ENCODE measurements at regions not wholly inside any gene's neighbourhood (a gene's known extent, or its start where the extent isn't known, plus 50 kb on each side); places are given as distances from the start of the nearest gene placed in this dataset.
A peak's percentile ranks its signal among the peaks of the same experiment; 100 is the strongest.

DNA sequence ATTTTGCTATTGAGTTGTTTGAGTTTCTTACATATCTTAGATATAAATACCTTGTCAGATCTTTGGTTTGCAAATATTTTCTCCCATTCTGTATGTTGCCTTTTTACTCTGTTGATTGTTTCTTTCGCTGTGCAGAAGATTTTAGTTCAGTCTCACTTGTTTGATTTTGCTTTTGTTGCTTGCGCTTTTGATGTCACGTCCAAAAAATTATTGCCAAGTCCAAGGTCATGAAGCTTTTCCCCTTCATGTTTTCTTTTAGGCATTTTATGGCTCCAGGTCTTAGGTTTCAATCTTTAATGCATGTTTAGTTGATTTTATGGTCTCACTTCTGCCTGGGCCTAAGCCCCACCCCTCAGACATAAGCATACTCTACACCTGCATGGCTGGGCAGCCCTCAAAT lies 131.5 kb upstream of the TNC start:
- Histone ChIP-seq H3K4me3 (ENCODE audit: low read depth, low read length) (no peak overlapping the region), H3K27me3 (ENCODE audit: control insufficient read depth, insufficient read depth, low read length) (no peaks in the 10 kb centered on the region), H3K27ac (ENCODE audit: low read depth, low read length) (no peak overlapping the region), H3K9me3 (ENCODE audit: control insufficient read depth, insufficient read depth, low read length) (no peaks in the 10 kb centered on the region)
- ChIA-PET POLR2A (no interaction called here), CTCF (no interaction called here)
- no peak for DNase-seq (ENCODE audit: low read depth, low spot score)
- TF ChIP-seq, protein P1, sequence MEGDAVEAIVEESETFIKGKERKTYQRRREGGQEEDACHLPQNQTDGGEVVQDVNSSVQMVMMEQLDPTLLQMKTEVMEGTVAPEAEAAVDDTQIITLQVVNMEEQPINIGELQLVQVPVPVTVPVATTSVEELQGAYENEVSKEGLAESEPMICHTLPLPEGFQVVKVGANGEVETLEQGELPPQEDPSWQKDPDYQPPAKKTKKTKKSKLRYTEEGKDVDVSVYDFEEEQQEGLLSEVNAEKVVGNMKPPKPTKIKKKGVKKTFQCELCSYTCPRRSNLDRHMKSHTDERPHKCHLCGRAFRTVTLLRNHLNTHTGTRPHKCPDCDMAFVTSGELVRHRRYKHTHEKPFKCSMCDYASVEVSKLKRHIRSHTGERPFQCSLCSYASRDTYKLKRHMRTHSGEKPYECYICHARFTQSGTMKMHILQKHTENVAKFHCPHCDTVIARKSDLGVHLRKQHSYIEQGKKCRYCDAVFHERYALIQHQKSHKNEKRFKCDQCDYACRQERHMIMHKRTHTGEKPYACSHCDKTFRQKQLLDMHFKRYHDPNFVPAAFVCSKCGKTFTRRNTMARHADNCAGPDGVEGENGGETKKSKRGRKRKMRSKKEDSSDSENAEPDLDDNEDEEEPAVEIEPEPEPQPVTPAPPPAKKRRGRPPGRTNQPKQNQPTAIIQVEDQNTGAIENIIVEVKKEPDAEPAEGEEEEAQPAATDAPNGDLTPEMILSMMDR (IDR thresholded peaks at IDR 0.05; ENCODE audit: low read depth, low read length), result no peak

DNA sequence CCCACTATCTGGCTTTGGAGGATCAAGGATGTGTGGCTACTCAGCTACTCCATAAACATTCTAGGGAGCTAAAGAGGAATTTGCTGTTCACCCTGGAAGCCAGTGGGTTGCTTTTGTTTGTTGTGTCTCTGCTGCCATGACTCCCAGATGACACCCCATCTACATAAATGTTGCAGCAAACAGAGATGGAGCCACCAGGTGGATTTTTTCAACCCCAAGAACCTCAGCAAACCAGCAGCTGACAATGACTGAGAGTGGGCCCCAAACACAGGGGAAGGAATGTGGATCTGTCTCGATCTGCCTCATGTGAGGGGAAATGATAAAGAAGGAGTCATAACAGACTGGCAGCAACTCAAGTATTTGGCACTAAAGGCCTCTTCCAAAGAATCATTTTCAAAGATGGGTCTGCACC lies 132.7 kb upstream of the TNC start:
- ChIA-PET CTCF (no interaction called here), POLR2A (interaction anchor here (0.7 to 1.3 kb wide), 8 partner anchors 11 to 132 kb away, joined by 3 to 9 read pairs (median 6); partner anchors contain the start of gene TNC)
- DNase-seq (ENCODE audit: low read depth, low spot score), result peak; percentile 96
- TF ChIP-seq, protein P1 (IDR thresholded peaks at IDR 0.05; ENCODE audit: low read depth, low read length), result peak; percentile 21; the same call in 1 of the 2 replicates
- Histone ChIP-seq H3K27me3 (ENCODE audit: control insufficient read depth, insufficient read depth, low read length) (no peaks in the 10 kb centered on the region), H3K9me3 (ENCODE audit: control insufficient read depth, insufficient read depth, low read length) (no peaks in the 10 kb centered on the region), H3K4me3 (ENCODE audit: low read depth, low read length) (no peak overlapping the region), H3K27ac (ENCODE audit: low read depth, low read length) (peak overlapping the region; percentile 62)

- H3K4me3 ChIP-seq (ENCODE audit: low read depth, low read length), result no peak overlapping the region
- H3K27me3 ChIP-seq (ENCODE audit: control insufficient read depth, insufficient read depth, low read length), result no peaks in the 10 kb centered on the region
- DNase-seq (ENCODE audit: low read depth, low spot score), result no peak
- POLR2A ChIA-PET, result no interaction called here
- TF ChIP-seq, protein P1 (IDR thresholded peaks at IDR 0.05; ENCODE audit: low read depth, low read length), result no peak
- no peaks in the 10 kb centered on the region for H3K9me3 ChIP-seq (ENCODE audit: control insufficient read depth, insufficient read depth, low read length)
- CTCF ChIA-PET, result no interaction called here
- no peak overlapping the region for H3K27ac ChIP-seq (ENCODE audit: low read depth, low read length)
Observed at GRCh38 chr9:115254287-115255180, 136.6 kb upstream of the TNC start.

DNA sequence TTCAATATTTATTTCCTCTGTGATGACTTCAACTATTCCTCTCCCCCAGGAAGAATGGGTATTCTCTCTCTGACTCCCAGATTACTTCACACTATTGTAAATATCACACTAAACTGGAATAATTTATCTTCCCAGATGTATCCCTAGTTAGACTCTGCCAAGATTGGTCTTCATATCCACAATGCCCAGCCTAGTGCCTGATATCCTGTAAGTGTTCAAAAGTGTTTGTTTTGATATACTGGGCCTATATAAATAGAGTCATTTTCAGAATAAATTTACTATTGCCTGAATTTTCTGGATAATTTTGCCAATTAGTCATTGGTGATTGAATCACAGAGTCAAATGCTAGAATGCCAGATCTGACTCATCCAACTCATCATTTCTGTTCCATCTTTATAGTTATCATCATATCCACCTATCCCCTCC lies 143.7 kb upstream of the TNC start:
- no peak for DNase-seq (ENCODE audit: low read depth, low spot score)
- no peaks in the 10 kb centered on the region for H3K9me3 ChIP-seq (ENCODE audit: control insufficient read depth, insufficient read depth, low read length)
- TF ChIP-seq, protein P1 (IDR thresholded peaks at IDR 0.05; ENCODE audit: low read depth, low read length), result no peak
- H3K27ac ChIP-seq (ENCODE audit: low read depth, low read length), result no peak overlapping the region
- H3K4me3 ChIP-seq (ENCODE audit: low read depth, low read length), result no peak overlapping the region
- CTCF ChIA-PET, result interaction anchor here (0.5 to 1.3 kb wide), 2 partner anchors 41 to 247 kb away, joined by 3 to 4 read pairs; no protein-coding TSS in a partner anchor
- no peaks in the 10 kb centered on the region for H3K27me3 ChIP-seq (ENCODE audit: control insufficient read depth, insufficient read depth, low read length)
- POLR2A ChIA-PET, result interaction anchor here (0.6 to 0.8 kb wide), 2 partner anchors 11 to 48 kb away, joined by 3 to 6 read pairs; no protein-coding TSS in a partner anchor

GRCh38 chr9:115262477-115262876 lies 144.5 kb upstream of the TNC start:
- POLR2A ChIA-PET, result interaction anchor here (0.8 kb wide), 1 partner anchor 12 kb away, joined by 3 read pairs; no protein-coding TSS in a partner anchor
- peak; percentile 47 for DNase-seq (ENCODE audit: low read depth, low spot score)

More at GRCh38 chr9:115262477-115262876, 144.5 kb upstream of the TNC start:
- Histone ChIP-seq H3K9me3 (ENCODE audit: control insufficient read depth, insufficient read depth, low read length) (no peaks in the 10 kb centered on the region), H3K27ac (ENCODE audit: low read depth, low read length) (no peak overlapping the region), H3K27me3 (ENCODE audit: control insufficient read depth, insufficient read depth, low read length) (no peaks in the 10 kb centered on the region), H3K4me3 (ENCODE audit: low read depth, low read length) (no peak overlapping the region)
- TF ChIP-seq, protein P1 (IDR thresholded peaks at IDR 0.05; ENCODE audit: low read depth, low read length), result no peak
- CTCF ChIA-PET, result interaction anchor here (1.3 kb wide), 1 partner anchor 248 kb away, joined by 4 read pairs; no protein-coding TSS in a partner anchor
